A549 (cell line): ENCODE measurements at regions not wholly inside any gene's neighbourhood (a gene's known extent, or its start where the extent isn't known, plus 50 kb on each side); places are given as distances from the start of the nearest gene placed in this dataset.

ENCODE experiments used
- ATAC-seq, 2 experiments: fragments of 200-7000 bp in 1 of 2; fragments of >200 bp in 1 of 2; cut with Nextera tagmentation in 1 of 2; cut with Tn5 transposase in 1 of 2; 3 replicates each; pipeline versions ENCODE4 v1.8.0 to v1.9.1; 2018 to 2020; ENCODE audit warnings: mild to moderate bottlenecking in 1 of 2, moderate library complexity in 1 of 2
- CTCF ChIA-PET: fragments of 300-600 bp; sonication (Branson Sonifier 250); formaldehyde crosslinking; extraction: SDS; loops from one replicate; lab custom pipeline; 2021; ENCODE audit warnings: antibody characterized with exemption, inconsistent platforms; lab: Yijun Ruan, JAX
- POLR2A ChIA-PET: fragments of 350-600 bp; formaldehyde crosslinking; extraction: SDS; loops from one replicate; lab custom pipeline; 2021; ENCODE audit warnings: antibody characterized with exemption, inconsistent platforms; lab: Yijun Ruan, JAX
- DNase-seq, 2 experiments: peaks; one replicate each; pipeline versions ENCODE4 v3.0.0 to v3.0.0-alpha.2; 2011 to 2016; ENCODE audit warnings: low read depth in 1 of 2, low spot score in 1 of 2
- FAIRE-seq: peaks from 2 replicates; lab custom pipeline; 2011; peaks lifted over from hg19 to GRCh38; lab: Jason Lieb, UNC
- H3K27ac ChIP-seq, 2 experiments: fragments of >200 bp; sonication (Bioruptor Twin); formaldehyde crosslinking; 3 replicates each; pipeline ENCODE4 v1.5.1; 2016 to 2017
- H3K4me1 ChIP-seq: fragments of >200 bp; sonication (Bioruptor Twin); formaldehyde crosslinking; 3 replicates; pipeline ENCODE4 v1.6.1; 2016
- H3K4me2 ChIP-seq: fragments of >200 bp; sonication (Bioruptor Twin); formaldehyde crosslinking; 3 replicates; pipeline ENCODE4 v1.6.1; 2016
- H3K4me3 ChIP-seq: fragments of >200 bp; sonication (Bioruptor Twin); formaldehyde crosslinking; 3 replicates; pipeline ENCODE4 v1.5.1; 2016
- H3K9me3 ChIP-seq: fragments of >200 bp; sonication (Bioruptor Twin); formaldehyde crosslinking; 3 replicates; pipeline ENCODE4 v1.6.1; 2016
- CEBPB ChIP-seq, 2 experiments: fragments of >200 bp in 1 of 2; sonication (Bioruptor Twin) in 1 of 2; formaldehyde crosslinking in 1 of 2; IDR thresholded peaks; 2 replicates each; pipeline ENCODE4 v1.6.1; 2012 to 2016
- EHF ChIP-seq: fragments of 250-450 bp; sonication (Bioruptor Pico); IDR thresholded peaks from 2 replicates; pipeline ENCODE4 v1.5.0; 2020; ENCODE audit warnings: mild to moderate bottlenecking
- EP300 ChIP-seq, 2 experiments: fragments of >200 bp; sonication (Bioruptor Twin); formaldehyde crosslinking; IDR thresholded peaks; 2 replicates in 1 of 2; 3 replicates in 1 of 2; pipeline ENCODE4 v1.6.1; 2016 to 2017
- ESRRA ChIP-seq: fragments of 150-350 bp; IDR thresholded peaks from 2 replicates; pipeline ENCODE4 v1.6.1; 2014; ENCODE audit warnings: mild to moderate bottlenecking, low read length, borderline replicate concordance
- FOSL2 ChIP-seq, 2 experiments: fragments of 450-650 bp in 1 of 2; fragments of >200 bp in 1 of 2; sonication (Bioruptor Twin) in 1 of 2; formaldehyde crosslinking; IDR thresholded peaks; 2 replicates each; pipeline versions ENCODE4 v1.5.0 to v1.6.1; 2016 to 2020; ENCODE audit warnings: mild to moderate bottlenecking in 1 of 2, moderate library complexity in 1 of 2
- GATA3 ChIP-seq: IDR thresholded peaks from 2 replicates; pipeline ENCODE4 v1.6.1; 2012; ENCODE audit warnings: borderline replicate concordance
- HEYL ChIP-seq: fragments of 250-450 bp; sonication (Bioruptor Pico); IDR thresholded peaks from 2 replicates; pipeline ENCODE4 v1.8.0; 2021; ENCODE audit warnings: mild to moderate bottlenecking, moderate library complexity
- HOXB13 ChIP-seq: fragments of 250-450 bp; sonication (Bioruptor Pico); IDR thresholded peaks from 2 replicates; pipeline ENCODE4 v1.5.0; 2020; ENCODE audit warnings: low read depth, mild to moderate bottlenecking, moderate library complexity
- POLR2AphosphoS2 ChIP-seq: conservative IDR thresholded peaks from 2 replicates; pipeline ENCODE4 v1.6.1; 2012; ENCODE audit warnings: low read length, improper control_type of control experiment, inconsistent platforms
- RAD21 ChIP-seq, 2 experiments: fragments of >200 bp in 1 of 2; sonication (Bioruptor Twin) in 1 of 2; formaldehyde crosslinking in 1 of 2; IDR thresholded peaks in 1 of 2; conservative IDR thresholded peaks in 1 of 2; 2 replicates in 1 of 2; 3 replicates in 1 of 2; pipeline ENCODE4 v1.6.1; 2012 to 2018; ENCODE audit warnings: inconsistent platforms in 1 of 2
- RARB ChIP-seq: fragments of 250-450 bp; sonication (Bioruptor Pico); IDR thresholded peaks from 2 replicates; pipeline ENCODE4 v1.8.0; 2021; ENCODE audit warnings: mild to moderate bottlenecking, moderate library complexity
- RCOR1 ChIP-seq: fragments of 150-350 bp; IDR thresholded peaks from 2 replicates; pipeline ENCODE4 v1.6.1; 2014; ENCODE audit warnings: antibody characterized with exemption, low read length, low read depth
- RFX5 ChIP-seq: fragments of 450-650 bp; IDR thresholded peaks from 2 replicates; pipeline ENCODE4 v1.7.1; 2014; ENCODE audit warnings: antibody characterized with exemption, mild to moderate bottlenecking, moderate library complexity
- TFCP2L1 ChIP-seq: fragments of 250-450 bp; sonication (Bioruptor Pico); IDR thresholded peaks from 2 replicates; pipeline ENCODE4 v1.5.0; 2021; ENCODE audit warnings: mild to moderate bottlenecking
- ZNF302 ChIP-seq: fragments of 250-450 bp; sonication (Bioruptor Pico); IDR thresholded peaks from 2 replicates; pipeline ENCODE4 v1.9.0; 2021; ENCODE audit warnings: inconsistent platforms, mild to moderate bottlenecking, moderate library complexity
- ZSCAN20 ChIP-seq: fragments of 250-450 bp; sonication (Bioruptor Pico); IDR thresholded peaks from 2 replicates; pipeline ENCODE4 v1.8.0; 2022; ENCODE audit warnings: mild to moderate bottlenecking, moderate library complexity
- WGBS: methylation state at CpG from one replicate; pipeline ENCODE4 v1.1.6; 2017; ENCODE audit errors: missing lambda C conversion rate; 5-methylcytosine and 5-hydroxymethylcytosine counted together
- TF ChIP-seq, protein P1 (sequence below): IDR thresholded peaks from 2 replicates; pipeline ENCODE4 v1.6.1; 2012; ENCODE audit warnings: low read depth, borderline replicate concordance
- TF ChIP-seq, protein P2 (sequence below): fragments of 250-450 bp; sonication (Bioruptor Pico); IDR thresholded peaks from 2 replicates; pipeline ENCODE4 v1.5.0; 2021; ENCODE audit warnings: mild to moderate bottlenecking, moderate library complexity, borderline replicate concordance
- TF ChIP-seq, protein P3 (sequence below): IDR thresholded peaks from 2 replicates; pipeline ENCODE4 v1.6.1; 2012
- TF ChIP-seq, protein P4 (sequence below): fragments of >200 bp; sonication (Bioruptor Twin); formaldehyde crosslinking; IDR thresholded peaks from 3 replicates; pipeline ENCODE4 v1.6.1; 2016
- TF ChIP-seq, protein P5 (sequence below): fragments of 250-450 bp; sonication (Bioruptor Pico); IDR thresholded peaks from 2 replicates; pipeline ENCODE4 v1.5.0; 2020; ENCODE audit warnings: low read depth, mild to moderate bottlenecking, moderate library complexity

DNA sequence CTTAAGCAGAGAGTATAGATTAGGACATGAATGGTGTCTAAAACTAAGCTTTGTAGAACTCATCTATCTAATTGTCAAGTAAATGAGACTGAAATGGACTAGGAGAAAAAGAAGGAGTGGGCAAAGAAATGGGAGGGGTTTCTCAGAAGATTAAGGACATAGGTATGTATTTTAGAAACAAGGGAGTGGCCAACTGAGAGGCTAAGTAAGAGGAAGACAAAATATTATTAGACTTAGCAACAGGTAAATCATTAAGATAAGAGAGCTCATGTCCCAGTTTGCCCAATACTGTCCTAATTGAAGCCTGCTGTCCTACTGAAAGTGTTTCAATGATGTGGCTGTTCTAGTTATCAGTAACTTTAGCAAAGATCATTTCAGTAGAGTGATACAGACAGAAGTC, 171.4 kb downstream of the KITLG start:
- no peak for TF ChIP-seq ZSCAN20
- no peak for TF ChIP-seq RARB
- no peak for TF ChIP-seq ESRRA
- no peak for TF ChIP-seq RAD21 (conservative IDR thresholded peaks at IDR 0.05 in 1 of 2, IDR thresholded peaks at IDR 0.05 in 1 of 2)
- no peak for TF ChIP-seq RFX5
- TF ChIP-seq, protein P1, sequence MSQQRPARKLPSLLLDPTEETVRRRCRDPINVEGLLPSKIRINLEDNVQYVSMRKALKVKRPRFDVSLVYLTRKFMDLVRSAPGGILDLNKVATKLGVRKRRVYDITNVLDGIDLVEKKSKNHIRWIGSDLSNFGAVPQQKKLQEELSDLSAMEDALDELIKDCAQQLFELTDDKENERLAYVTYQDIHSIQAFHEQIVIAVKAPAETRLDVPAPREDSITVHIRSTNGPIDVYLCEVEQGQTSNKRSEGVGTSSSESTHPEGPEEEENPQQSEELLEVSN, result no peak
- TF ChIP-seq EHF (CRISPR knock-in tag), result no peak
- TF ChIP-seq, protein P2, sequence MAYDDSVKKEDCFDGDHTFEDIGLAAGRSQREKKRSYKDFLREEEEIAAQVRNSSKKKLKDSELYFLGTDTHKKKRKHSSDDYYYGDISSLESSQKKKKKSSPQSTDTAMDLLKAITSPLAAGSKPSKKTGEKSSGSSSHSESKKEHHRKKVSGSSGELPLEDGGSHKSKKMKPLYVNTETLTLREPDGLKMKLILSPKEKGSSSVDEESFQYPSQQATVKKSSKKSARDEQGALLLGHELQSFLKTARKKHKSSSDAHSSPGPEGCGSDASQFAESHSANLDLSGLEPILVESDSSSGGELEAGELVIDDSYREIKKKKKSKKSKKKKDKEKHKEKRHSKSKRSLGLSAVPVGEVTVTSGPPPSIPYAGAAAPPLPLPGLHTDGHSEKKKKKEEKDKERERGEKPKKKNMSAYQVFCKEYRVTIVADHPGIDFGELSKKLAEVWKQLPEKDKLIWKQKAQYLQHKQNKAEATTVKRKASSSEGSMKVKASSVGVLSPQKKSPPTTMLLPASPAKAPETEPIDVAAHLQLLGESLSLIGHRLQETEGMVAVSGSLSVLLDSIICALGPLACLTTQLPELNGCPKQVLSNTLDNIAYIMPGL (CRISPR knock-in tag), result no peak
- TF ChIP-seq TFCP2L1 (CRISPR knock-in tag), result no peak
- TF ChIP-seq CEBPB (IDR thresholded peaks at IDR 0.05), result no peak
- TF ChIP-seq, protein P3, sequence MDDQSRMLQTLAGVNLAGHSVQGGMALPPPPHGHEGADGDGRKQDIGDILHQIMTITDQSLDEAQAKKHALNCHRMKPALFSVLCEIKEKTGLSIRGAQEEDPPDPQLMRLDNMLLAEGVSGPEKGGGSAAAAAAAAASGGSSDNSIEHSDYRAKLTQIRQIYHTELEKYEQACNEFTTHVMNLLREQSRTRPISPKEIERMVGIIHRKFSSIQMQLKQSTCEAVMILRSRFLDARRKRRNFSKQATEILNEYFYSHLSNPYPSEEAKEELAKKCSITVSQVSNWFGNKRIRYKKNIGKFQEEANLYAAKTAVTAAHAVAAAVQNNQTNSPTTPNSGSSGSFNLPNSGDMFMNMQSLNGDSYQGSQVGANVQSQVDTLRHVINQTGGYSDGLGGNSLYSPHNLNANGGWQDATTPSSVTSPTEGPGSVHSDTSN, result no peak
- no peak for TF ChIP-seq HOXB13 (CRISPR knock-in tag)
- TF ChIP-seq FOSL2 (IDR thresholded peaks at IDR 0.05), result no peak
- TF ChIP-seq FOSL2 (CRISPR knock-in tag; IDR thresholded peaks at IDR 0.05), result no peak
- DNase-seq, result no peak

DNA sequence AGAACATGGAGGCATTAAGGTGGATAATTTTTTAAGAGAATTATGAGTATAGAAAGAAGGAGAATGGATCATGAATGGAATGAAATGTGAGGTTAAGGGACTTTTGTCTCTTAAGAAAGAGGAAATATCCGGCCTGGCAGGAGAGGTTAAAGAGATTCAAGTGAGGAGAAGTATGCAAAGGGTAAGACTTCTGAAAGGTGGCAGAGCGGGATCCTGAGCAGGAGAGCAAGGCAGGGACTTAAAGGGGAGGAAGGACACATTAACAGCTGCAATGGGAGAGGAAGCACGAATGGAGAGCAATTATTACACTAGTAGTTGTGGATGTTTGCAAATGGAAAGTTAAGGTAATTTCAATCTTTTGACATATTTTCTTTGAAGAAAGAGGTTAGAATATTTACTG, 171.0 kb downstream of the KITLG start:
- no peak overlapping the region for H3K4me3 ChIP-seq
- H3K9me3 ChIP-seq, result no peaks in the 10 kb centered on the region
- POLR2A ChIA-PET, result no interaction called here
- CTCF ChIA-PET, result no interaction called here
- no peaks in the 10 kb centered on the region for H3K4me1 ChIP-seq
- no peak overlapping the region for H3K4me2 ChIP-seq
- no peak overlapping the region for H3K27ac ChIP-seq
- no peak for FAIRE-seq
- whole genome bisulfite sequencing, result 75% methylated on average over 3 of the region's 3 CpGs
- no peak for DNase-seq
- TF ChIP-seq ZSCAN20, result no peak
- TF ChIP-seq ZNF302 (CRISPR knock-in tag), result no peak
- TF ChIP-seq GATA3, result no peak
- TF ChIP-seq POLR2AphosphoS2, result no peak
- no peak for TF ChIP-seq RARB
- TF ChIP-seq EP300 (IDR thresholded peaks at IDR 0.05), result no peak
- TF ChIP-seq, protein P4, sequence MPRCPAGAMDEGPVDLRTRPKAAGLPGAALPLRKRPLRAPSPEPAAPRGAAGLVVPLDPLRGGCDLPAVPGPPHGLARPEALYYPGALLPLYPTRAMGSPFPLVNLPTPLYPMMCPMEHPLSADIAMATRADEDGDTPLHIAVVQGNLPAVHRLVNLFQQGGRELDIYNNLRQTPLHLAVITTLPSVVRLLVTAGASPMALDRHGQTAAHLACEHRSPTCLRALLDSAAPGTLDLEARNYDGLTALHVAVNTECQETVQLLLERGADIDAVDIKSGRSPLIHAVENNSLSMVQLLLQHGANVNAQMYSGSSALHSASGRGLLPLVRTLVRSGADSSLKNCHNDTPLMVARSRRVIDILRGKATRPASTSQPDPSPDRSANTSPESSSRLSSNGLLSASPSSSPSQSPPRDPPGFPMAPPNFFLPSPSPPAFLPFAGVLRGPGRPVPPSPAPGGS, result no peak
- TF ChIP-seq RCOR1, result no peak
- TF ChIP-seq, protein P5, sequence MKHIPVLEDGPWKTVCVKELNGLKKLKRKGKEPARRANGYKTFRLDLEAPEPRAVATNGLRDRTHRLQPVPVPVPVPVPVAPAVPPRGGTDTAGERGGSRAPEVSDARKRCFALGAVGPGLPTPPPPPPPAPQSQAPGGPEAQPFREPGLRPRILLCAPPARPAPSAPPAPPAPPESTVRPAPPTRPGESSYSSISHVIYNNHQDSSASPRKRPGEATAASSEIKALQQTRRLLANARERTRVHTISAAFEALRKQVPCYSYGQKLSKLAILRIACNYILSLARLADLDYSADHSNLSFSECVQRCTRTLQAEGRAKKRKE, result no peak
- TF ChIP-seq HEYL (CRISPR knock-in tag), result no peak
- ATAC-seq, result no peak

More for the DNA sequence above, 171.4 kb downstream of the KITLG start:
- Histone ChIP-seq H3K4me2 (no peak overlapping the region), H3K9me3 (no peaks in the 10 kb centered on the region), H3K27ac (no peak overlapping the region), H3K4me3 (no peak overlapping the region), H3K4me1 (no peaks in the 10 kb centered on the region)
- no peak for ATAC-seq
- POLR2A ChIA-PET, result no interaction called here
- CTCF ChIA-PET, result no interaction called here
- FAIRE-seq, result no peak
